GM18517 (cell line): ENCODE measurements at regions not wholly inside any gene's neighbourhood (a gene's known extent, or its start where the extent isn't known, plus 50 kb on each side); places are given as distances from the start of the nearest gene placed in this dataset.

Experiments used
- ATAC-seq: cut with Tn5 transposase; IDR thresholded peaks from one replicate; pipeline ENCODE4 v1.9.1; 2021; ENCODE audit warnings: mild to moderate bottlenecking, moderate library complexity; ENCODE audit not compliant: unreplicated experiment

DNA sequence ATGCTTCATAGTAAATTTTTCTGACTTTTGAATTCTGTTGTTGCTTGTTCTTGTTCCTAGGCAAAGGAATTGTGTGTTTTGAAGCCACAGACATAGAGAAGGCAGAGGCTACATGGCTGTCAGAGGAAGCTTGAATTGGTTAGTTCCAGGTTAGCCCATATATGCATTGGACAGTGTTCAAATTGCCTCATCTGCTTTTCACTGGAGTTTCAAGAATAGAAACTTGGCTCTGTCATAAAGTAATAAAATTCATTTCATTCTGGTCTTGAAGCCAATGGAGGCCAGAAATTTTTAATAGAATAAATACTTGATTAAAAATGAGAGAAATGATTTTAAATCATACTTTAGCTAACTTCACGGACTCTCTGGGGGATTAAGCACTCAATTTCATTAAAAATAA is 178.0 kb downstream of the YIPF5 start:
- no peak for ATAC-seq

DNA sequence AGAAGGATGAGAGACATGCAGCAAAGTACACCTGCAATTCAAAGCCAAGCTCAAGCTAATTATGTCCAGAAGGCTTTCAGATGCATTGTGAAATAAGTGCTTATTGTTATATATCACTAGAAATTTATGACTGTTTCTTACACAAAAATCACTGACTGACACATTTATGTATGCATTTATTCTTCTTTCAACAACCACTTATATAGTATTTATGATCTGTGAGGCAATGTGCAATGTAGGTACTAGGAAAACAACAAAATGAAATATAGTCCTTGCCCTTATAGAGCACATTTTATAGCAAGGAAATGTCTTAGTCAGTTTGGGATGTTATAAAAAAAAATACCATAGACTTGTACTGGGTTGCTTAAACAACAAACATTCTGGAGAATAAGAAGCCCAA is 167.6 kb downstream of the YIPF5 start:
- ATAC-seq: no peak

DNA sequence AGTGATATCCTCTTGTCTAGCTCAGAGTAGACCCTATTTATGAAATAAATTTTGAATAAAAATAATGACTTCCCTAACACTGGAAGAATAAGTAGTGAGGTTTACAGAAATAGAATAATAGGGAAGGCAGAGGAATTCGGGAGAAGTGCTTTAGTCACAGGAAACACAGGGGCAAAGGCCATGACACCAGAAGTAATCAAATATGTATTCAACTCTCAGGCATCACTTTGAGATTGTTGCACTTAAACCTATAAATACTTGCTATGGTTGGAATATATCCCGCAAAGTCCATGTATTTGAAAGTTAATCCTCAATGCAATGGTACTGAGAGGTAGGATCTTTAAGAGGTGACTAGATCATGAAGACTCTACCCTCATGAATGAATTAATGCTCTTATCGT is 166.8 kb downstream of the YIPF5 start:
- ATAC-seq: no peak

GRCh38 chr5:144004146-144004545 is 166.3 kb downstream of the YIPF5 start:
- ATAC-seq: no peak

DNA sequence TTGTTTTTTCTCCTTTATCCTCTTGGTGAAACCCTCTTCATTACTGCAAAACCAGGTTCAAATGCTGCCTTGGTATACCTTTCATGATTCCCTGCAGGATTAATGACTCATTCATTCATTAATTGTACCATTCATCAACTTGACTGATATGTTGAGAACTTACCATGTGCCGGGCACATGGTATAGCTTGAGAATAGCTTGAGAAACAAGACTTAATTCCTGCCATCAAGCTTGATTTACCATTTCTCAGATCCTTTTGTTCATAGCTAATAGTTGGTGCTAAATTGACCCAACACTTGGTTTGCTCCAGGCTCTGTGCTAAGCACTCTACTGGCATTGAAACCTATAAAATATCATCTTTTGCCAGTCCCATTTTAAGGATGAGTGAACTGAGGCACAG is 165.7 kb downstream of the YIPF5 start:
- ATAC-seq: no peak

DNA sequence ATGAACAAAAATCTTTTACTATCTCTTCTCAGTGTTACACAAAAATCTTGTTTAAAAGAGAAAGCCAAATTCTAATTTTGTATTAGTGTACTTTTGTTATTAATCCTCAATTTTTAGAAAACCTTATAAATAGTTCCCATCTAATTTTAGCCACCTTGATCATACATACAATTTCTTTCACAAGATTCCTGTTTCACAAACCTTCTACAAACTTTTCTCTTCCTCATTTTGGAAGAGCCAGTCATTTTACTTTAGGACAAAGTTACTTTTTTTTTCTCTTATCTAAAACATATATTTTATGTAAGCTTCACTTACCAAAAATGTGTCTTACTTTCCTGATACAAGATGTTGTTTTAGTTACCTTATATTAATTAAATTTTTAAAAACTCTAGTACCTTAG is 161.3 kb downstream of the YIPF5 start:
- no peak for ATAC-seq

GRCh38 chr5:144011388-144011787 is 159.1 kb downstream of the YIPF5 start:
- no peak for ATAC-seq

DNA sequence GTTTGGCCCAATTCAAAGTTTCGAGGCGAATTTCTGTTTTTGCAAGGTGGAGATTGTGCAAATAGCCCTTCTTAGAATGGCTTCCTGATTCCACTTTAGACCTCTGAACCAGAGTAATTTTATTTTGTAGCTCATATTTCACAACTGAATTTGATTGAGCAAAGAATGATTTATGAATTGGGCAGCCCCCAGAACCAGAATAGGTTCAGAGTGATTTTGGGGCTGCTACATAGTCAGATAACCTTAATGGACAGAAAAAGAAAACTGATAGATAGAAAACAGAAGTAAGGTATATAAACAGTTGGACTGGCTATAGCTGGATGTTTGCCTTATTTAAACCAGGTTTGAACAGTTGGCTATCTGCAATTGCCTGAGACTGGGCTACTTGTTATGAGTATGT is 156.6 kb downstream of the YIPF5 start:
- ATAC-seq: no peak

- ATAC-seq: no peak
Measured at GRCh38 chr5:144015961-144016360, 154.5 kb downstream of the YIPF5 start.

DNA sequence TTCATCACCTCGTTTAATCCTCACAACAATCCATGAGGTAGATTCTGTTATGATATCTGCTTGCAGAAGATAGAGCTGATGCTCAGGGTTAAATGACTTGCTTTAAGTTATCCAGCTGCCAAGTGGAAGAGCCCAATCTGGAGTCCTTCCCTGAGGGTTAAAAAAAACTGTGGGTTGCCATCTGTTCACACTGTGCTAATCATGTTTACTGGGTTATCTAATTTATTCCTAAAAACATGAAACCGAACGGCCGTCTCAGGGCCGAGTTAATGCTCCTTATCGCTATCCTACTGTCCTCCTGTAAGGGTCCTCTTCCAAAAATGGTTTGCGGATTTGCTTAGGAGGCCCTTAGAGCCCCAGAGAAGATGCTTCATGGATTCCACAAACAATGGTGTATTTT is 153.3 kb downstream of the YIPF5 start:
- ATAC-seq: no peak

DNA sequence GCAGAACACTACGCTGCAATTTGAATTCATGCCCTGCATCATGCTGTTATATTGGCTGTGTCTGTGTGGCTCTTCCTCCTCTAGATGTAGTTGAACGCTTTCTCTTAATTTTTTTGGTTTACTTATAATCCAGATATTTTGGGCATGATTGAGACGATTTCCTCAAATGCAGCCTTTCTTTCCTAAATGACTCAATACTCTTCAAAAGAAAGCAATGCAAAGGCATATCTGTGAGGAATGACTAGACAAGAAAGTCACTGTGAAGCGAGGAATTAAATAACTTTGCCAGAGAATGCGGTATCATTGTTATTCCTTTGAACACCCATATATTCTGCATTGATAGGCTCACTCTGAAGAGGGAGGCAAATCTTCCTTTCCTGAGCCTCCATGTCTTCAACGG is 152.8 kb downstream of the YIPF5 start:
- no peak for ATAC-seq

DNA sequence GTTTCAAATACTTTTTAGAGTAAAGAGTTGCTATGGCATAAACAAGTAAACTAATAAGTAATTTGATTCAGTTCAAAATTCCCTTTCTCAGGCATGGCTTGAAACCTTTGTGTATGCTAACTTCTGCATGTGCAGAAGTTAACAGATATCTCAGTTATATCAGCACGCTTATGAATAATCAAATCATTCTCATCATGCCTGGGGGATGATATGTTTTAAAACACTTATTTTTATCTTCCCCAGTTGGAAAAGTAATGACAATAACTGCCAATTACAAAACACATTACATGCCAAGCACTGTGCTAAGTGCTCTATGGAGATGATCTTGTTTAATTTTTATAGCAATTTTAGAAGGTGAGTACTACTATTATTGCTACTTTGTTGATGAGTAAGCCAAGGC is 146.4 kb downstream of the YIPF5 start:
- no peak for ATAC-seq

GRCh38 chr5:144024545-144024944 is 145.9 kb downstream of the YIPF5 start:
- no peak for ATAC-seq

DNA sequence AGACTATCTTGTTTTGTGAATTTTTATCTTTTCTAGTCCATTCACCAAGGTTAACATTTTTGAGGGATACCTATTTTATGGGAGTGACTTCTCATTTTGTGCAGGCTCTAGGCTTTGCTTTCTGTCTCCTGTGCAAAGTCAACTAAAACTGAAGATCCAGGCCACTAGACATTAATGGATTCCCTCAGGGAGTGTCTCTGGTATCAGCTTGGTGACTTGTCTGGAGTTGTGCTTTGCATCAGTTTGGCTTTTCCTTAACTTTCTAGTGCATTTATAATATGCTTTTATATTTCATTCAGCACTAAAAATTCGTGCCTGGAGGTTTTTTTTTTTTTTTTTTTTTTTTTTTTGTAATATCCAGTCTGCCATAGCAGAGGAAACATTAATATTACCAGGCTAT is 144.2 kb downstream of the YIPF5 start:
- ATAC-seq: no peak

- ATAC-seq: no peak
Measured at GRCh38 chr5:144028058-144028457, 142.4 kb downstream of the YIPF5 start.

DNA sequence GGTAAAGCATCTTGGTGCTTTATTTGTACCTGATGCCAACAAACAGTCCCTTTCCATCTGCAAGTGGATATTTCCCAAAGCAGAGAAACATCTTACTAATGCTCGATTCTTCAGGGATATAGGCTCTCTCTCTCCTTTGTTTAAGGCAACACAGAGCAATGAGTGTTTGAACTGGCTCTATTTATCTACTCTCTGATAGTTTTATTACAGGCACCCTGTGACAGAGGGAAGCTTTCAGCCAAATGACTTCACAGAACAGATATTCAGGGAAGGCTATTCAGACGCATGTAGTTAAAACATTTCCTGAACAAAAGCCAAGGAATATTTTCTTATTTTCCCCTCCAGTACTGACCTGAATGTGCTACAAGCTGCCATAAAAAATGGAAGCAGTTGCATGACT is 141.8 kb downstream of the YIPF5 start:
- ATAC-seq: no peak

- ATAC-seq: no peak
Measured at GRCh38 chr5:144030904-144031303, 139.6 kb downstream of the YIPF5 start.

- ATAC-seq: no peak
Measured at GRCh38 chr5:144032375-144032774, 138.1 kb downstream of the YIPF5 start.

DNA sequence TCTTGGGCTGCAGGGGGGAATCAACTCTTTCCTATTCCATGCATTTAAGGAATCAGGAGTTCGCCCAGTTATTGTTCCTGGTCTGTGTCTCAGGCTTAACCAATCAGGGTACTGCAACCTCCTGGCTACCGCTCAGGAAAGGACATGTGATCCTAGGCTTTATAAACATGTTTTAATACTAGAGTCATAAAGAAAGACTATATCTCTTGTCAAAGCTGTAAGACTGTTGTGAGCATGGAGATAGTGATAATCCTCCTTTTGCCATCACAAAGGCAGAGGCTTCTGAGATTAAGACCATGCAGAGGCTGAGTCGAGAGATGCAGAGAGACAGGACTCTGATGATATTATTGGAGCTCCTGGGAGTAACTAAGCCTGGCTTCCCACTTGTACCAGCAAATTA is 137.0 kb downstream of the YIPF5 start:
- no peak for ATAC-seq

DNA sequence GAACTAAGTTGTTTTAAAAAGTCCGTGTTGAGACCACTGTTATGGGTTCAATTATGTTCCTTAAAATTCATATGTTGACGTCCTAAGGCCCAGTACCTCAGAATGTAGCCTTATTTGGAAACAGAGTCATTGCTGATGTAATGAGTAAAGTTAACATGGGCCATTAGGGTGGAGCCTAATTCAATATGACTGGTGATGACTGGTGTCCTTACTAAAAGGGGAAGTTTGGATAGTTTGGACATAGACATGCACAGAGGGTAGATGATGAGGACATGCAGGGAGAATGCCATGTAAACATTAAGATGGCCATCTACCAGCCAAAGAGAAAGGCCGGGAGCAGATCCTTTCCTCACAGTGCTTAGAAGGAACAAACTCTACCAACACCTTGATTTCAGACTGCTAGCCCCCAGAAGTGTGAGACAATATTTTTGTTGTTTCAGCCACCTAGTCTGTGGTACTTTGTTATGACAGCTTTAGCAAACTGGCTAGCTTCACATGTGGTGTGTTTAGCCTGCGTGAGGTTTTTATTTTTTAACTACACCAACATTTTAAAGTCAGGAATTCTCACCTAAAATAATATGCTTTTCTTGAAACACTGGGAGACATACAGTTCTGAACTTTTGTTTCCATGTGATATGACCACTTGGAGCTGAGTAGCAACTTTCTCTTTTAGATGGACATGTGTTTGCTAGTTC is 135.3 kb downstream of the YIPF5 start:
- no peak for ATAC-seq

- no peak for ATAC-seq
Measured at GRCh38 chr5:144036476-144036875, 134.0 kb downstream of the YIPF5 start.

DNA sequence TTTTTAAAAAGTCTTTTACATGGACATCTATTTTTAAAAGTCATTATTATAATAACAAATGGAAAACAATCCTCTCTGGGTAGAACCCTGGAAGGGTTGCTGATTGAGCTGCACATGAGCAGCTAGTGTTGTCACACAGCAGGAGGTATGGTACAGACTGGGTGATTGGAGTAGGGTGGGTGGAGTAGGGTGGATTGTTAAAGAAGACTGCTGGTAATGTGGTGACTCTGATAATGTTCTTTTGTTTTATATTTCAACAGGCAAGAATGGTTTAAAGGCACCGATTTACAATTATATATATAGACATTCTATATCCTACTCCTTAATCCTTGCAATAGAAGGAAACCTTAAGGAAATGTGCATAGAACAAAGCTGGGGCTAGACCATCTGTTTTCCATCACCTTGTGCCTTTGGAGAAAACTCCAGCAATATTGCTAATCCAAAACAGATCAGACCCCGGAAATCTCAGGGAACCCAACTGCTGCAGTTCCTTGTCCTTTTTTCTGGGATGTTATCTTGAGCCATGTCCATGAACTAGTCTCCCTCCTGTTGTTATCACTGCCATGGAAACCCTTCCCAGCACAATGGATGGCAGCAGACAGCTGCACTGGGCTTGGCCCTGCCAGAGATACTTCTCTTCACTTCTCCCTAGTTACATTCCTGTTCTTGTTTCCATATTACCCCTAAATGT is 129.7 kb downstream of the YIPF5 start:
- ATAC-seq: no peak

GRCh38 chr5:144042156-144042555 is 128.3 kb downstream of the YIPF5 start:
- no peak for ATAC-seq
